Kidney capillary endothelial cell (primary cell): ENCODE measurements at regions not wholly inside any gene's neighbourhood (a gene's known extent, or its start where the extent isn't known, plus 50 kb on each side); places are given as distances from the start of the nearest gene placed in this dataset.

ENCODE experiments used
- DNase-seq: peaks from one replicate; pipeline ENCODE4 v3.0.0-alpha.2; 2018; ENCODE audit warnings: low spot score

GRCh38 chr4:148813289-148813688 is 371.1 kb upstream of the NR3C2 start:
- DNase-seq: no peak

DNA sequence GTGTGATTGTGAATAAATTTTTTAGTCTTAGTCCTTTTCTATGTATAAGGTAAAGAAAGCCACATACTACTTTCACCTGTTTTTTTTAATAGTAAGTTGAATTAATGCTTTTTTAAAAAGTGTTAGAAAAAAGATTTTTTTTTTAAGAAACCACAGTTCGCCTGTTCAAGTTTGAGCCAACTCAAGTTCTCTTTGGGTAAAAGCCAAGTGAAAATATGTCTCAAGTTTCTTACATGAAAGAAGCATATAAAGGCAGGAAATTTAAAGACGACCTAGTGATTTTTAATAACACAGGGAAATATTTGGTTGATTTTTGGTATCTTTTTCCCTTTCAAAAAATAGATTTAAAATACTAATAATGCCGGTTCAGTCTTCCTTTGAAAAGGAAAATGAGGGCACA is 369.9 kb upstream of the NR3C2 start:
- DNase-seq: no peak

- no peak for DNase-seq
Measured at GRCh38 chr4:148810461-148810860, 368.2 kb upstream of the NR3C2 start.

DNA sequence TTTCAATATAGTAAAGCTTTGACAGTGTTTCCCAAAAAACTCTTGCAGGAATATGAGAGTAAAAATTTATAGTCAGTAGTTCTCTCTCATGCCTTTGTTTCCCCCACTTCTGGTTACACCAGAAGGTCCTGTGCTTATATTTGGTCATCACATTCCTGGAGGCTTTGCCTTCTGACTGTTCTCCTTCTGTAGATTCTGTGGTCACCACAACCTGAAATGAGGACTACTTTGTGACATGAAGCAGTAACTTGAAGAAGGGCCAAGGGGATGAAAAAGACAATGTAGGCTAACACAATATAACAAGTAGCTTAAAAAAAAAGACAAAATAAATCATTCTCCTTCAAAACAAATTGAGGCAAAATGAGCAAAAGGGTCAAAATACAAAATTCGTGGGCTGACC is 366.2 kb upstream of the NR3C2 start:
- DNase-seq: no peak

- no peak for DNase-seq
Measured at GRCh38 chr4:148800940-148801339, 358.7 kb upstream of the NR3C2 start.

GRCh38 chr4:148800336-148800885 is 358.2 kb upstream of the NR3C2 start:
- no peak for DNase-seq

- DNase-seq: no peak
Measured at GRCh38 chr4:148795156-148795864, 353.1 kb upstream of the NR3C2 start.

GRCh38 chr4:148793221-148793620 is 351.0 kb upstream of the NR3C2 start:
- DNase-seq: no peak

- DNase-seq: no peak
Measured at GRCh38 chr4:148790691-148791090, 348.5 kb upstream of the NR3C2 start.

- no peak for DNase-seq
Measured at GRCh38 chr4:148790246-148790645, 348.0 kb upstream of the NR3C2 start.

DNA sequence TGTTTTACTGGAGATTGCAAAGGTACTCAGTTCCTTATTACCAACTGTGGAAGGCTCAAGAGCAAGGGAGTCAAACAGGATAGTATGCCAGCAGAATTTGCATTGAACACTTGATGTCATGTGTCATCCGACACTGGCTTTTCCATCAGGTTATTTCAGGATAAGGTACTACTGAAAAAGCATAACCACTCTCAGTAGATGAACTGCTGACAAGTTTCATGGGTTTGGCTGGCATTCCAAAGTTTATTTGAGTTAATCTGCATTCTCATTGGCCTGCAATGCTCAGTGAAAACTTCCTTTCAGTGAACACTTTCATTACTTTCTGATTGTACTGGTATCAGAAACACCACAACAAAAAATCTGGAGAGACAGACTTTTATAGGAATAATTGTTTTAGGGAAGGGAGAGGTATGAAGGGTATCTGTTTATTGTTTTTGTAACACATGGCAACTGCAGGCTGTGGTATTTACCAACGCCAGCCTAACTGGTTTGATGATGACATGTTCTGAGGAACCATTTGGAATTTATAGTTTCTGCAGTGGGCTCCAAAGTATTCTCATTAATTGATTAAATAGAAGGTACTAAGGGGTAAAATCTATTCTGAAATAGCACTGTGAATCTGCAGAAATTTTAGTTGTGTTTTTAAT is 345.7 kb upstream of the NR3C2 start:
- DNase-seq: no peak

- DNase-seq: no peak
Measured at GRCh38 chr4:148787285-148787684, 345.1 kb upstream of the NR3C2 start.

DNA sequence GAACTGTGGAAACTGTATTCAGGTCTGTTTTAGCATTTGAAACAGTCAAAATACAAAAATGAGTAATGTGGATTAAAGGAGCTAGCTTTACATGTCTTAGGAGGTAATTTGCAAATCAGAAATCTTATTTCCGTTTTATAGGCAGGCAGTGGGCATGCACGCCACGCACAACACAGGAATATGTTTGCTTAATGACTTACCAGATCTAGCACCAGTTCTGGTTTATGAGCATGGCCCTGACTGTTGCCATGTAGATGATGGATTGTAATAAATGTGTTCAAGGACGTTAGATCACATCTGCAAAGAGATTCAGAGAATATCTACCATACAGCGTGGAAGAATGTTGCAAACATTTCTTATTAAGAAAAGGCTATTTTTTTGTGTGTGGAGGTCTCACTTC is 344.5 kb upstream of the NR3C2 start:
- DNase-seq: no peak

DNA sequence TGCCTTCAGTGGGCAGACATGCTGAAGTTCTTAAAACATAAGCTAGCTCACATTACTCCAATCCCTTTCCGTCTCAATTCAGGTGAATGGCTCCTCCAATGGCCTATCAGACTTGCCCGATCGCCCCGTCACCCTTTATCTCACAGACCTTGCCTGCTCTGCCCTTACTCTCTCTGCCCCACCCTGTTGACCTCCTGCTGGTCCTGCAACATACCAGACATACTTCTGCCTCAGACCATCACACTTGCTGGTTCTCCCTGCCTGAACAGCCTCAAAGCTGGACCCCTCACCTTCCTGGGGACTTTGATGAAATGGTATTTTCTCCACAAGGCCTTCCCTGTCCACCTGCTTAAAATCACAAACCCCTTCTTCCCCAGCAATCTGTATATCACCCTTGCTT is 340.1 kb upstream of the NR3C2 start:
- no peak for DNase-seq

- no peak for DNase-seq
Measured at GRCh38 chr4:148780426-148781005, 338.3 kb upstream of the NR3C2 start.

GRCh38 chr4:148779771-148780170 is 337.6 kb upstream of the NR3C2 start:
- no peak for DNase-seq

GRCh38 chr4:148778980-148779675 is 336.9 kb upstream of the NR3C2 start:
- no peak for DNase-seq

DNA sequence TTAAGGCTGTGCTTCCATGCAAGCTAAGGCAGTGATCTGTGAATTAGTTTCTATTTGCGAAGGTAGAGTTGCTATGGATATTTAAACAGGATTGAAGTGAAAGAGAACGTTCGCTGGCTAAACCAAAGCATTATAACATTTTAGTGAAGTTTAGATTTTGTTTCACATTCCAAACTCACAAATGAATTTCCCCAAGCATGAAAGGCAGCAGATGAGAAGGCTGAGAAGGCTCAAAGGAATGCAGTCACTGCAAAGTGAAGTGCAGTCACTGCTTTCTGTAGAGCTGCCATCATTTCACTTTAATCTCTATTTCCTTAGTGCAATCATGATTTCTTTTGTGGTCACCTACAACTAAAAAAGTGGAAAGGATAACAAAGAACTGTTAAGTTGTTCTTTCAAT is 334.7 kb upstream of the NR3C2 start:
- no peak for DNase-seq

DNA sequence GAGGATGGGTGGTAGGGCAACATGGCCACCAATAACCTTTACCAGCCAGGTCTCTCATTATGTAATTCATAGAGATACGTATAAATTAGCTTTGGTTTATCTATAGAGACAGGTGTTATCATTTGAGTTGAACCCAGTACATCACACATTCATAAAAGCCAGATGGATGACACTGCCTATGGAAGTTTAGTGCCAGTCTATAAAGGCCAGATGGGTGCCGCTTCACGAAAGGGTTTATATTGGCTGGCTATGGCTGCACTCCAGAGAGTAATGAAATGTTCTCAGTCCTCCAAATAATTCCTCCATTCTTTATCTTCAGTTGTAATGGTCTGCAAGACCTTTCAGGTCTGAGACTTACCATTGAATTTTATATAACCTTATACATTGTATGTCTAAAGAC is 331.9 kb upstream of the NR3C2 start:
- no peak for DNase-seq

- no peak for DNase-seq
Measured at GRCh38 chr4:148773313-148773712, 331.1 kb upstream of the NR3C2 start.

GRCh38 chr4:148770848-148771247 is 328.6 kb upstream of the NR3C2 start:
- DNase-seq: peak; percentile 15

GRCh38 chr4:148770377-148770776 is 328.2 kb upstream of the NR3C2 start:
- DNase-seq: no peak

DNA sequence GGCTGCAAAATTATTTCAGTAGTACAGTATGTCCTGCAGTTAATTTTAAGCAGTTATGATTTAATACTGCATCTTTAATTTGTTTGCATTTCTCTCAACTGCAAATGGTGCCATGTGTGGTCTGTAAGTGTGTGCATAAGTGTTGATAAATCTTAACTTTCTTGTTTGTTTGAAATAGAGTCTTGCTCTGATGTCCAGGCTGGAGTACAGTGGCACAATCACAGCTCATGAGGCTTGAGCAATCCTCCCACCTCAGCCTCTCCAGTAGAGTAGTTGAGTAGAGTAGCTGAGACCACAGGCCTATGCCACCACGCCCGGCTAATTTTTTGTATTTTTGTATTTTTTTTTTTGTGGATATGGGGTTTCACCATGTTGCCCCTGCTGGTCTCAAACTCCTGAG is 322.5 kb upstream of the NR3C2 start:
- no peak for DNase-seq
